Tongue (tissue), 1 donor: ENCODE measurements at regions not wholly inside any gene's neighbourhood (a gene's known extent, or its start where the extent isn't known, plus 50 kb on each side); places are given as distances from the start of the nearest gene placed in this dataset.

Source experiments
- DNase-seq: peaks from one replicate; pipeline ENCODE4 v3.0.0-alpha.2; 2015

- no peak for DNase-seq
Observed at GRCh38 chr9:113646946-113647914, 183.7 kb downstream of the RGS3 start.

GRCh38 chr9:113648048-113648447, 184.5 kb downstream of the RGS3 start:
- DNase-seq = no peak

GRCh38 chr9:113648586-113648985, 185.1 kb downstream of the RGS3 start:
- no peak for DNase-seq

GRCh38 chr9:113649054-113649453, 185.5 kb downstream of the RGS3 start:
- peak; percentile 92 for DNase-seq

GRCh38 chr9:113649855-113650206, 186.3 kb downstream of the RGS3 start:
- DNase-seq = no peak

GRCh38 chr9:113650207-113651131, 186.9 kb downstream of the RGS3 start:
- no peak for DNase-seq

GRCh38 chr9:113651896-113652295, 188.4 kb downstream of the RGS3 start:
- no peak for DNase-seq

GRCh38 chr9:113652355-113653152, 189.0 kb downstream of the RGS3 start:
- no peak for DNase-seq

GRCh38 chr9:113653746-113654604, 190.4 kb downstream of the RGS3 start:
- DNase-seq = no peak

GRCh38 chr9:113654605-113655428, 191.3 kb downstream of the RGS3 start:
- peak; percentile 86 for DNase-seq

- peak; percentile 70 for DNase-seq
Observed at GRCh38 chr9:113656771-113657670, 193.5 kb downstream of the RGS3 start.

GRCh38 chr9:113657765-113658544, 194.4 kb downstream of the RGS3 start:
- peak; percentile 92 for DNase-seq

- DNase-seq = no peak
Observed at GRCh38 chr9:113658545-113658895, 195.0 kb downstream of the RGS3 start.

- DNase-seq = no peak
Observed at GRCh38 chr9:113659039-113659438, 195.5 kb downstream of the RGS3 start.

GRCh38 chr9:113659740-113660139, 196.2 kb downstream of the RGS3 start:
- DNase-seq = no peak

GRCh38 chr9:113660196-113660595, 196.7 kb downstream of the RGS3 start:
- no peak for DNase-seq

GRCh38 chr9:113661074-113661473, 197.5 kb downstream of the RGS3 start:
- DNase-seq = no peak

- DNase-seq = no peak
Observed at GRCh38 chr9:113664181-113664875, 200.8 kb downstream of the RGS3 start.
